ENCODE measurements at regions not wholly inside any gene's neighbourhood (a gene's known extent, or its start where the extent isn't known, plus 50 kb on each side); places are given as distances from the start of the nearest gene placed in this dataset.

DNA sequence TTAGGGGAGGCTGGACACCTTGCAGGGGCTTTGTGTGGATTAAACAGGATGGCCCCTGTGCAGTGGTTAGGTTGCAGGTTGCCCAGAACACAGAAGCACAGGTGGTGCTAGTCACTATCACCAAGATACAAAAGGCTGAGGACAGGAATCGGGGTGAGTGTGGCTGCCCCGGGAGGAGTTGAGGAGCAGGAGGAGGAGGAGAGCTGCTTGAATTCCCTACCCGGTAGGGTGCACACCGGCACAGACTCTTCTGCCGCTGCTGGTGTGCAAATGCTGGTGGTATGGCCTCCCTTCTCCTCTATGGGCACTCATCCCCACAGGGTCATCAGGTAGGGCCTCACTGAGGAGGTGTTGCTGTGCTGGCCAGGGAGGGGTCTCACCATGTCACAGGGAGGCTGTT, 67.5 kb upstream of the SMAD6 start:
- TF ChIP-seq, protein P1, sequence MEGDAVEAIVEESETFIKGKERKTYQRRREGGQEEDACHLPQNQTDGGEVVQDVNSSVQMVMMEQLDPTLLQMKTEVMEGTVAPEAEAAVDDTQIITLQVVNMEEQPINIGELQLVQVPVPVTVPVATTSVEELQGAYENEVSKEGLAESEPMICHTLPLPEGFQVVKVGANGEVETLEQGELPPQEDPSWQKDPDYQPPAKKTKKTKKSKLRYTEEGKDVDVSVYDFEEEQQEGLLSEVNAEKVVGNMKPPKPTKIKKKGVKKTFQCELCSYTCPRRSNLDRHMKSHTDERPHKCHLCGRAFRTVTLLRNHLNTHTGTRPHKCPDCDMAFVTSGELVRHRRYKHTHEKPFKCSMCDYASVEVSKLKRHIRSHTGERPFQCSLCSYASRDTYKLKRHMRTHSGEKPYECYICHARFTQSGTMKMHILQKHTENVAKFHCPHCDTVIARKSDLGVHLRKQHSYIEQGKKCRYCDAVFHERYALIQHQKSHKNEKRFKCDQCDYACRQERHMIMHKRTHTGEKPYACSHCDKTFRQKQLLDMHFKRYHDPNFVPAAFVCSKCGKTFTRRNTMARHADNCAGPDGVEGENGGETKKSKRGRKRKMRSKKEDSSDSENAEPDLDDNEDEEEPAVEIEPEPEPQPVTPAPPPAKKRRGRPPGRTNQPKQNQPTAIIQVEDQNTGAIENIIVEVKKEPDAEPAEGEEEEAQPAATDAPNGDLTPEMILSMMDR (IDR thresholded peaks at IDR 0.05), result no peak
- TF ChIP-seq POLR2A (IDR thresholded peaks at IDR 0.05), result no peak
